Peyer's patch (tissue), 4 donors: ENCODE measurements at regions not wholly inside any gene's neighbourhood (a gene's known extent, or its start where the extent isn't known, plus 50 kb on each side); places are given as distances from the start of the nearest gene placed in this dataset.

Experiments used
- DNase-seq, 3 donors: peaks; one replicate each; pipeline ENCODE4 v3.0.0-alpha.2; 2017 to 2019
- H3K27ac ChIP-seq, 4 donors: fragments of 200-600 bp; sonication (generic); one replicate each; pipeline ENCODE4 v1.5.1; 2016 to 2019
- H3K27me3 ChIP-seq, 2 donors: fragments of 200-600 bp; sonication (generic); one replicate each; pipeline ENCODE4 v1.5.1; 2019
- H3K36me3 ChIP-seq, 3 donors: fragments of 200-600 bp; sonication (generic); one replicate each; pipeline ENCODE4 v1.5.1; 2016 to 2019
- H3K4me1 ChIP-seq, 4 donors: fragments of 200-600 bp; sonication (generic); one replicate each; pipeline ENCODE4 v1.5.1; 2016 to 2019
- H3K4me3 ChIP-seq, 4 donors: fragments of 200-600 bp; sonication (generic); 1 replicate in 3 of 4; 2 replicates in 1 of 4; pipeline ENCODE4 v1.5.1; 2016 to 2019; ENCODE audit warnings: mild to moderate bottlenecking in 1 of 4
- H3K9me3 ChIP-seq, 4 donors: fragments of 200-600 bp; sonication (generic); one replicate each; pipeline ENCODE4 v1.5.1; 2016 to 2019; ENCODE audit warnings: mild to moderate bottlenecking in 1 of 4
- POLR2A ChIP-seq, 2 donors: fragments of 450-650 bp; IDR thresholded peaks; one replicate each; pipeline ENCODE4 v1.5.1; 2017; ENCODE audit warnings: antibody characterized with exemption in 2 of 2, mild to moderate bottlenecking in 2 of 2, moderate library complexity in 2 of 2
- TF ChIP-seq, protein P1 (sequence below), 6 experiments: fragments of 450-650 bp in 4 of 6; fragments of 200-600 bp in 2 of 6; sonication (generic) in 1 of 6; IDR thresholded peaks; one replicate each; pipeline ENCODE4 v1.5.1; 2017 to 2019; ENCODE audit warnings: antibody characterized with exemption in 6 of 6, mild to moderate bottlenecking in 3 of 6, moderate library complexity in 1 of 6

- Histone ChIP-seq H3K4me1 (no peaks in the 10 kb centered on the region), H3K9me3 (no peaks in the 10 kb centered on the region), H3K27me3 (no peaks in the 10 kb centered on the region), H3K36me3 (no peaks in the 10 kb centered on the region), H3K4me3 (no peak overlapping the region), H3K27ac (no peak overlapping the region)
- no peak for DNase-seq
- no peak for TF ChIP-seq POLR2A (IDR thresholded peaks at IDR 0.05)
- TF ChIP-seq, protein P1, sequence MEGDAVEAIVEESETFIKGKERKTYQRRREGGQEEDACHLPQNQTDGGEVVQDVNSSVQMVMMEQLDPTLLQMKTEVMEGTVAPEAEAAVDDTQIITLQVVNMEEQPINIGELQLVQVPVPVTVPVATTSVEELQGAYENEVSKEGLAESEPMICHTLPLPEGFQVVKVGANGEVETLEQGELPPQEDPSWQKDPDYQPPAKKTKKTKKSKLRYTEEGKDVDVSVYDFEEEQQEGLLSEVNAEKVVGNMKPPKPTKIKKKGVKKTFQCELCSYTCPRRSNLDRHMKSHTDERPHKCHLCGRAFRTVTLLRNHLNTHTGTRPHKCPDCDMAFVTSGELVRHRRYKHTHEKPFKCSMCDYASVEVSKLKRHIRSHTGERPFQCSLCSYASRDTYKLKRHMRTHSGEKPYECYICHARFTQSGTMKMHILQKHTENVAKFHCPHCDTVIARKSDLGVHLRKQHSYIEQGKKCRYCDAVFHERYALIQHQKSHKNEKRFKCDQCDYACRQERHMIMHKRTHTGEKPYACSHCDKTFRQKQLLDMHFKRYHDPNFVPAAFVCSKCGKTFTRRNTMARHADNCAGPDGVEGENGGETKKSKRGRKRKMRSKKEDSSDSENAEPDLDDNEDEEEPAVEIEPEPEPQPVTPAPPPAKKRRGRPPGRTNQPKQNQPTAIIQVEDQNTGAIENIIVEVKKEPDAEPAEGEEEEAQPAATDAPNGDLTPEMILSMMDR (IDR thresholded peaks at IDR 0.05): no peak
These were observed 243.7 kb upstream of the PHYHIPL start for GRCh38 chr10:58932577-58933314.

GRCh38 chr10:58936364-58936763, 240.1 kb upstream of the PHYHIPL start:
- no peaks in the 10 kb centered on the region for H3K36me3 ChIP-seq
- no peaks in the 10 kb centered on the region for H3K4me1 ChIP-seq
- no peaks in the 10 kb centered on the region for H3K27me3 ChIP-seq
- no peaks in the 10 kb centered on the region for H3K9me3 ChIP-seq
- H3K27ac ChIP-seq: no peak overlapping the region
- no peak for DNase-seq
- no peak overlapping the region for H3K4me3 ChIP-seq
- TF ChIP-seq POLR2A (IDR thresholded peaks at IDR 0.05): no peak
- TF ChIP-seq, protein P1 (IDR thresholded peaks at IDR 0.05): no peak

GRCh38 chr10:58937423-58937822, 239.0 kb upstream of the PHYHIPL start:
- TF ChIP-seq, protein P1 (IDR thresholded peaks at IDR 0.05): no peak
- TF ChIP-seq POLR2A (IDR thresholded peaks at IDR 0.05): no peak
- no peaks in the 10 kb centered on the region for H3K9me3 ChIP-seq
- H3K36me3 ChIP-seq: no peaks in the 10 kb centered on the region
- DNase-seq: no peak
- no peaks in the 10 kb centered on the region for H3K27me3 ChIP-seq
- H3K4me3 ChIP-seq: no peak overlapping the region
- H3K27ac ChIP-seq: no peak overlapping the region
- no peaks in the 10 kb centered on the region for H3K4me1 ChIP-seq

- no peaks in the 10 kb centered on the region for H3K9me3 ChIP-seq
- TF ChIP-seq, protein P1 (IDR thresholded peaks at IDR 0.05): no peak
- TF ChIP-seq POLR2A (IDR thresholded peaks at IDR 0.05): no peak
These were observed 233.7 kb upstream of the PHYHIPL start for GRCh38 chr10:58942724-58943123.

DNA sequence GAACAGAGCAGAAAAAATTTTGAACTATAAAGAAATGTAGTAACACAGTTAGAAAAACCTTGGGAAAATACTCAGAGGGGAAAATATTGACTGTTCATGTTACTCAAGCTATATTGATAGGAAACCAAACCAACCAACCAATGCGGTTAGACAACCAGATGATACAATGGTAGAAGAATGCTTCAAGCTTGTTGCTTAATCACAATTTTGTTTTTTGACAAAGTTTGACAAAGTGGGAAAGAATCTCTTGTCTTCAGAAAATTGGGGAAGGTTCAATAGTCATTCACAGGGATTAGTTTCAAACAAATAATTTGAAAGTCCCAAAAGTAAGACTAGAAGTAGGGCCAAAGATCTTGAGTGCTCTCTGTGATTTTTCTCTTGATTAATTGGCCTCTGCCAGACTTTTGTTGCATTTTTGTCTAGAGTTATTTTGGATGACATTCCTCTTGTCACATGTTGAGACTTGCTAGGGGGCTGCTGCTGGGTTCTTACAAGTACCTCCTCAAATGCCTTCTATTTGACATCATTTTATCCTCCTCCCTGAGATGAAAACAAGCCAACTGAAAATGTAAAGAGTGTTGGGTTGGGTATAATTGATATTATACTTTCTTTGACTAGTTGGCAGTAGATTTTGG, 233.1 kb upstream of the PHYHIPL start:
- Histone ChIP-seq H3K4me3 (no peak overlapping the region), H3K27me3 (no peaks in the 10 kb centered on the region), H3K27ac (no peak overlapping the region), H3K4me1 (no peaks in the 10 kb centered on the region), H3K36me3 (no peaks in the 10 kb centered on the region), H3K9me3 (no peaks in the 10 kb centered on the region)
- DNase-seq: no peak
- no peak for TF ChIP-seq POLR2A (IDR thresholded peaks at IDR 0.05)
- TF ChIP-seq, protein P1 (IDR thresholded peaks at IDR 0.05): no peak

More at GRCh38 chr10:58942724-58943123, 233.7 kb upstream of the PHYHIPL start:
- Histone ChIP-seq H3K4me1 (no peaks in the 10 kb centered on the region), H3K36me3 (no peaks in the 10 kb centered on the region), H3K4me3 (no peak overlapping the region), H3K27me3 (no peaks in the 10 kb centered on the region), H3K27ac (no peak overlapping the region)
- no peak for DNase-seq
